ENCODE measurements at regions not wholly inside any gene's neighbourhood (a gene's known extent, or its start where the extent isn't known, plus 50 kb on each side); places are given as distances from the start of the nearest gene placed in this dataset.

DNA sequence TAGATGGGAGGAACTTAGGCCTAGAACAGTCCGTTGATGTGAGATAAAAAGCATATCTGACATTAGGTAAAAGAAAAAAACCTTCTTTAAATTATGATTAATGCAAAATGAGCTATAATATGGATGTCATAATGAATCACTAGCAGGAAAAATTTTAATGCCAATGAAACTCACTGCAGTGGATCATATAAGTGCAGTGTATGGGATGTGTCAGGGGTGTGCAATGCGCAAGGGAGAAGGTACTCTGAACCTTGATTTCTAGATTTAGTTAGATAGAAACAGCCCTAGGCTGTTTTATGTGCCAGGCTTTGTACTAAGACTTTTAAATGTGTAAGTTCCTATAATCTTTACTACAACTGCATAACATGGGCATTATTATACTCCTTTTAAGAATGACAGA lies 50.4 kb upstream of the NXPH2 start:
- TF ChIP-seq, protein P1, sequence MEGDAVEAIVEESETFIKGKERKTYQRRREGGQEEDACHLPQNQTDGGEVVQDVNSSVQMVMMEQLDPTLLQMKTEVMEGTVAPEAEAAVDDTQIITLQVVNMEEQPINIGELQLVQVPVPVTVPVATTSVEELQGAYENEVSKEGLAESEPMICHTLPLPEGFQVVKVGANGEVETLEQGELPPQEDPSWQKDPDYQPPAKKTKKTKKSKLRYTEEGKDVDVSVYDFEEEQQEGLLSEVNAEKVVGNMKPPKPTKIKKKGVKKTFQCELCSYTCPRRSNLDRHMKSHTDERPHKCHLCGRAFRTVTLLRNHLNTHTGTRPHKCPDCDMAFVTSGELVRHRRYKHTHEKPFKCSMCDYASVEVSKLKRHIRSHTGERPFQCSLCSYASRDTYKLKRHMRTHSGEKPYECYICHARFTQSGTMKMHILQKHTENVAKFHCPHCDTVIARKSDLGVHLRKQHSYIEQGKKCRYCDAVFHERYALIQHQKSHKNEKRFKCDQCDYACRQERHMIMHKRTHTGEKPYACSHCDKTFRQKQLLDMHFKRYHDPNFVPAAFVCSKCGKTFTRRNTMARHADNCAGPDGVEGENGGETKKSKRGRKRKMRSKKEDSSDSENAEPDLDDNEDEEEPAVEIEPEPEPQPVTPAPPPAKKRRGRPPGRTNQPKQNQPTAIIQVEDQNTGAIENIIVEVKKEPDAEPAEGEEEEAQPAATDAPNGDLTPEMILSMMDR (conservative IDR thresholded peaks at IDR 0.05): no peak
- DNase-seq (ENCODE audit: extremely low spot score, unreplicated experiment): no peak
- Mint-ChIP-seq H3K27me3 (peaks cover 3% of the 10 kb centered on the region), H3K36me3 (no peaks in the 10 kb centered on the region), H3K4me1 (ENCODE audit: unreplicated experiment) (peaks cover 12% of the 10 kb centered on the region), H3K27ac (no peak overlapping the region), H3K4me3 (no peak overlapping the region), H3K9me3 (no peaks in the 10 kb centered on the region)

Measured in type B pancreatic cell (in vitro differentiated cells).